GM12878 (cell line): ENCODE measurements at regions not wholly inside any gene's neighbourhood (a gene's known extent, or its start where the extent isn't known, plus 50 kb on each side); places are given as distances from the start of the nearest gene placed in this dataset.

Experiments
- ATAC-seq: fragments of 200-7000 bp; cut with Tn5 transposase; 3 replicates; pipeline ENCODE4 v1.9.1; 2020; ENCODE audit warnings: mild to moderate bottlenecking, moderate library complexity
- BruUV-seq: library from RNA; stranded (reverse); fragments of 400-500 nt; replicated peaks from 2 replicates; lab custom pipeline; 2021; lab: Mats Ljungman, UMichigan
- CTCF ChIA-PET: fragments of 300-600 bp; sonication (Branson Sonifier 250); formaldehyde crosslinking; extraction: SDS; loops from one replicate; lab custom pipeline; 2021; ENCODE audit warnings: inconsistent platforms; lab: Yijun Ruan, JAX
- POLR2A ChIA-PET: fragments of 350-600 bp; formaldehyde crosslinking; extraction: SDS; loops from one replicate; lab custom pipeline; 2021; ENCODE audit warnings: inconsistent platforms; lab: Charles Lee
- RAD21 ChIA-PET: fragments of 300-600 bp; sonication (Branson Sonifier 250); formaldehyde crosslinking; loops from one replicate; lab custom pipeline; 2023; ENCODE audit warnings: antibody characterized with exemption; ENCODE audit not compliant: unreplicated experiment; lab: Charles Lee
- SMC1A ChIA-PET: fragments of 300-600 bp; sonication (Branson Sonifier 250); formaldehyde crosslinking; loops from one replicate; lab custom pipeline; 2023; ENCODE audit not compliant: unreplicated experiment, uncharacterized antibody; lab: Charles Lee
- DNase-seq: peaks from one replicate; pipeline ENCODE4 v3.0.0-alpha.2; 2011; ENCODE audit warnings: low read depth, low spot score
- FAIRE-seq: peaks from 3 replicates; lab custom pipeline; 2011; peaks lifted over from hg19 to GRCh38; lab: Jason Lieb, UNC
- H2AFZ ChIP-seq: 2 replicates; pipeline ENCODE4 v1.6.0; 2011; ENCODE audit warnings: low read depth, low read length, control low read depth; ENCODE audit not compliant: control insufficient read depth
- H3K27ac ChIP-seq: 2 replicates; pipeline ENCODE4 v1.5.1; 2011; ENCODE audit warnings: control low read depth; ENCODE audit not compliant: control insufficient read depth, insufficient read depth
- H3K27me3 ChIP-seq, 2 experiments: replicated peaks in 1 of 2; 2 replicates each; pipeline versions ENCODE4 v1.6.0 to v1.6.1; 2011; ENCODE audit warnings: low read length in 1 of 2; ENCODE audit not compliant: control insufficient read depth in 2 of 2, insufficient read depth in 2 of 2
- H3K36me3 ChIP-seq, 2 experiments: 2 replicates each; pipeline ENCODE4 v1.5.1; 2011; ENCODE audit warnings: low read length in 1 of 2; ENCODE audit not compliant: control insufficient read depth in 2 of 2, insufficient read depth in 2 of 2
- H3K4me1 ChIP-seq: 2 replicates; pipeline ENCODE4 v1.6.1; 2011; ENCODE audit warnings: mild to moderate bottlenecking, low read length, moderate library complexity, mixed read lengths; ENCODE audit not compliant: control insufficient read depth, insufficient read depth
- H3K4me2 ChIP-seq: 2 replicates; pipeline ENCODE4 v1.6.0; 2011; ENCODE audit warnings: control low read depth; ENCODE audit not compliant: control insufficient read depth, insufficient read depth
- H3K4me3 ChIP-seq: fragments of 200-600 bp; sonication (generic); 2 replicates; pipeline ENCODE4 v1.5.1; 2016
- H3K79me2 ChIP-seq: 2 replicates; pipeline ENCODE4 v1.6.0; 2011; ENCODE audit warnings: low read length; ENCODE audit not compliant: control insufficient read depth, insufficient read depth
- H3K9ac ChIP-seq: 2 replicates; pipeline ENCODE4 v1.8.0; 2011; ENCODE audit warnings: low read length, control low read depth, mixed read lengths; ENCODE audit not compliant: control insufficient read depth, insufficient read depth
- H3K9me3 ChIP-seq: replicated peaks from 3 replicates; pipeline ENCODE4 v1.5.1; 2011; ENCODE audit warnings: mild to moderate bottlenecking, low read length; ENCODE audit not compliant: control insufficient read depth, insufficient read depth
- H4K20me1 ChIP-seq: 2 replicates; pipeline ENCODE4 v1.6.0; 2011; ENCODE audit not compliant: control insufficient read depth, insufficient read depth
- CREM ChIP-seq: IDR thresholded peaks from 2 replicates; pipeline ENCODE4 v1.6.1; 2014; ENCODE audit warnings: antibody characterized with exemption, low read depth
- HCFC1 ChIP-seq: fragments of 150-350 bp; IDR thresholded peaks from 2 replicates; pipeline ENCODE4 v1.6.1; 2014; ENCODE audit warnings: low read length
- MTA3 ChIP-seq: IDR thresholded peaks from 2 replicates; pipeline ENCODE4 v1.6.1; 2012; ENCODE audit warnings: low read length, inconsistent platforms, borderline replicate concordance
- MYC ChIP-seq: IDR thresholded peaks from 2 replicates; pipeline ENCODE4 v1.6.1; 2011; ENCODE audit warnings: mild to moderate bottlenecking, low read length, moderate library complexity, inconsistent platforms; ENCODE audit not compliant: insufficient read depth, insufficient replicate concordance, insufficient read length, severe bottlenecking
- NBN ChIP-seq: fragments of 450-650 bp; IDR thresholded peaks from 2 replicates; pipeline ENCODE4 v1.6.1; 2016
- NR2C1 ChIP-seq: fragments of 450-650 bp; IDR thresholded peaks from 2 replicates; pipeline ENCODE4 v1.6.1; 2017; ENCODE audit warnings: antibody characterized with exemption, mild to moderate bottlenecking, moderate library complexity
- NR2F1 ChIP-seq: fragments of 450-650 bp; conservative IDR thresholded peaks from 2 replicates; pipeline ENCODE4 v1.6.1; 2017; ENCODE audit warnings: mild to moderate bottlenecking
- SIX5 ChIP-seq: IDR thresholded peaks from 2 replicates; pipeline ENCODE4 v1.6.1; 2011; ENCODE audit warnings: mild to moderate bottlenecking, low read depth, low read length, moderate library complexity; ENCODE audit not compliant: severe bottlenecking
- STAT3 ChIP-seq: IDR thresholded peaks from 2 replicates; pipeline ENCODE4 v1.6.1; 2011; ENCODE audit warnings: low read depth, low read length, improper control_type of control experiment
- SUPT20H ChIP-seq: IDR thresholded peaks from 2 replicates; pipeline ENCODE4 v1.6.1; 2011; ENCODE audit warnings: low read depth, mild to moderate bottlenecking, low read length, moderate library complexity, borderline replicate concordance; ENCODE audit not compliant: control insufficient read depth
- YY1 ChIP-seq: IDR thresholded peaks from 2 replicates; pipeline ENCODE4 v1.6.1; 2011; ENCODE audit warnings: low read depth, mild to moderate bottlenecking, low read length
- ZNF622 ChIP-seq: fragments of 450-650 bp; IDR thresholded peaks from 2 replicates; pipeline ENCODE4 v1.6.1; 2017; ENCODE audit warnings: mild to moderate bottlenecking, inconsistent platforms
- WGBS: methylation state at CpG from one replicate; pipeline ENCODE4 v1.1.6; 2016; ENCODE audit warnings: low lambda C conversion rate; ENCODE audit not compliant: insufficient replicate concordance, insufficient coverage; ENCODE audit errors: missing lambda C conversion rate; 5-methylcytosine and 5-hydroxymethylcytosine counted together
- in situ Hi-C: fragments of 300-500 bp; cut with MboI; formaldehyde crosslinking; loops from 9 replicates; pipeline ENCODE4 v1.14.3; 2018; ENCODE audit warnings: mixed read lengths
- intact Hi-C: fragments of 100-400 bp; cut with micrococcal nuclease; formaldehyde crosslinking; loops from one replicate; pipeline ENCODE4 v1.14.2; 2022; ENCODE audit not compliant: unreplicated experiment
- TF ChIP-seq, protein P1 (sequence below): IDR thresholded peaks from 2 replicates; pipeline ENCODE4 v1.6.1; 2011; ENCODE audit warnings: borderline replicate concordance, low read depth, mild to moderate bottlenecking, moderate library complexity, mixed read lengths, low read length; ENCODE audit not compliant: insufficient read depth; ENCODE audit errors: extremely low read length
- TF ChIP-seq, protein P2 (sequence below): fragments of 450-650 bp; formaldehyde crosslinking; IDR thresholded peaks from 2 replicates; pipeline ENCODE4 v1.5.0; 2022; ENCODE audit warnings: mild to moderate bottlenecking, missing genetic modification characterization

DNA sequence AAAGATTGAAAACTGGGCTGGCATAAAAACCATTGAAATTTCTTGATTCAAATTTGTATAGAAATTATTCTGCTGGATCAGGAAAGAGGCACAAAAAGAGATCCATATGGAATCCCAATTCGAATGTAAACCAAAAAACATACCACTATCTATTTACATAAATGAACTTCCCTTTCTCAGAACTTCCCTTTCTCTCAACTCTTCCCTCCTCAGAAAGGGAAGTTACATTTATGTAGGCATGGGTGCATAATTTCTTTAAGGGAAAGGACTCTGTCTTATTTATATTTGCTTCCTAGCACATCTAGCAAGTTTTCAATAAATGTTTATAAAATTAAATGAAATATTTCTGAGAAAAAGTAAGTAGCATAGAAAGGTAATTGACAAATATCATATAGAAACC is 398.1 kb upstream of the ATP5MC3 start:
- Histone ChIP-seq H3K36me3 (no peaks in the 10 kb centered on the region), H3K27ac (no peak overlapping the region), H3K79me2 (no peaks in the 10 kb centered on the region), H3K9me3 (no peaks in the 10 kb centered on the region), H3K9ac (no peak overlapping the region), H3K27me3 (no peaks in the 10 kb centered on the region), H3K4me2 (no peak overlapping the region), H2AFZ (no peak overlapping the region), H4K20me1 (no peaks in the 10 kb centered on the region), H3K4me1 (peaks cover 5% of the 10 kb centered on the region; the same call in 1 of the 2 replicates), H3K4me3 (no peak overlapping the region)
- ChIA-PET CTCF (no interaction called here), RAD21 (no interaction called here), SMC1A (no interaction called here), POLR2A (no interaction called here)
- TF ChIP-seq STAT3 (no peak), NR2F1 (no peak), NBN (no peak), ZNF622 (no peak), SUPT20H (no peak)
- in situ Hi-C loops: no loop called here
- intact Hi-C loops: no loop called here
- WGBS: 0% methylated on average over 1 of the region's 1 CpG
- DNase-seq (no peak), ATAC-seq (no peak), FAIRE-seq (no peak)
- no TSS peak for BruUV-seq

DNA sequence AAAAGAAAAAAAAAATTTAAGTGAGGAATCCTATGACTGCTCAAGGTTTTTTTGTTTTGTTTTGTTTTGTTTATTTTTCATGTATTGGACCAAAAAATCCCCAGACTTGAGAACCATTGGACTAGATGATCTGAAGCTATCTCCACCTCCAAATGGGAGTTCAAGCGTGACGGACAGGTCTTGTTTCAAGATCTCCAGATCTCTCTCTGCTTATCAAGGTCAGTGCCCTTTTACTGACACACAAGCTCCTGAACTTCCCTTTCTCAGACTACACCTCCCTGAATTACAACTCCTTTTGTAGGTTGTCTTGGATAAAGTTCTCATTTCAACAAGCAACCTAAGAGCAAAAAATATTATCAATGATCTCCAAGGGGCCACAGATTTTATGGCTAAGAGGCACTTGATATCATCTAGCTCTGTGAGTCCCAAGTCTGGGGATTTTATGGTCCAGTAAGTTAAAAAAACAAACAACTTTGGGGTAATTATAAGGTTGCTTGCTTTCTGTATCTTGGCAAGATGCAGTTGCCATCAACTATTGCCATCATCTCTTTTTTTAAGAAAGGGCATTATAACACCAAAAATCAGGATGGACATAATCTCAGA is 396.0 kb upstream of the ATP5MC3 start:
- FAIRE-seq: no peak
- Histone ChIP-seq H3K36me3 (no peaks in the 10 kb centered on the region), H3K9me3 (no peaks in the 10 kb centered on the region), H3K4me2 (no peak overlapping the region), H3K4me3 (no peak overlapping the region), H3K27me3 (no peaks in the 10 kb centered on the region; a peak in 1 of 4 replicates), H3K4me1 (peaks cover 5% of the 10 kb centered on the region; the same call in 1 of the 2 replicates), H4K20me1 (no peaks in the 10 kb centered on the region), H3K79me2 (no peaks in the 10 kb centered on the region), H3K27ac (no peak overlapping the region), H3K9ac (no peak overlapping the region), H2AFZ (no peak overlapping the region)
- in situ Hi-C loops: no loop called here
- RAD21 ChIA-PET: no interaction called here
- SMC1A ChIA-PET: no interaction called here
- BruUV-seq: no TSS peak
- POLR2A ChIA-PET: no interaction called here
- intact Hi-C loops: no loop called here
- ATAC-seq: no peak
- no peak for DNase-seq
- 100% methylated on average over 2 of the region's 2 CpGs for WGBS
- CTCF ChIA-PET: no interaction called here
- TF ChIP-seq, protein P1, sequence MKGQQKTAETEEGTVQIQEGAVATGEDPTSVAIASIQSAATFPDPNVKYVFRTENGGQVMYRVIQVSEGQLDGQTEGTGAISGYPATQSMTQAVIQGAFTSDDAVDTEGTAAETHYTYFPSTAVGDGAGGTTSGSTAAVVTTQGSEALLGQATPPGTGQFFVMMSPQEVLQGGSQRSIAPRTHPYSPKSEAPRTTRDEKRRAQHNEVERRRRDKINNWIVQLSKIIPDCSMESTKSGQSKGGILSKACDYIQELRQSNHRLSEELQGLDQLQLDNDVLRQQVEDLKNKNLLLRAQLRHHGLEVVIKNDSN: no peak
- no peak for TF ChIP-seq CREM
- no peak for TF ChIP-seq MYC
- no peak for TF ChIP-seq YY1
- TF ChIP-seq SIX5: no peak
- TF ChIP-seq MTA3: no peak
- no peak for TF ChIP-seq NR2C1
- TF ChIP-seq HCFC1: no peak
- TF ChIP-seq, protein P2, sequence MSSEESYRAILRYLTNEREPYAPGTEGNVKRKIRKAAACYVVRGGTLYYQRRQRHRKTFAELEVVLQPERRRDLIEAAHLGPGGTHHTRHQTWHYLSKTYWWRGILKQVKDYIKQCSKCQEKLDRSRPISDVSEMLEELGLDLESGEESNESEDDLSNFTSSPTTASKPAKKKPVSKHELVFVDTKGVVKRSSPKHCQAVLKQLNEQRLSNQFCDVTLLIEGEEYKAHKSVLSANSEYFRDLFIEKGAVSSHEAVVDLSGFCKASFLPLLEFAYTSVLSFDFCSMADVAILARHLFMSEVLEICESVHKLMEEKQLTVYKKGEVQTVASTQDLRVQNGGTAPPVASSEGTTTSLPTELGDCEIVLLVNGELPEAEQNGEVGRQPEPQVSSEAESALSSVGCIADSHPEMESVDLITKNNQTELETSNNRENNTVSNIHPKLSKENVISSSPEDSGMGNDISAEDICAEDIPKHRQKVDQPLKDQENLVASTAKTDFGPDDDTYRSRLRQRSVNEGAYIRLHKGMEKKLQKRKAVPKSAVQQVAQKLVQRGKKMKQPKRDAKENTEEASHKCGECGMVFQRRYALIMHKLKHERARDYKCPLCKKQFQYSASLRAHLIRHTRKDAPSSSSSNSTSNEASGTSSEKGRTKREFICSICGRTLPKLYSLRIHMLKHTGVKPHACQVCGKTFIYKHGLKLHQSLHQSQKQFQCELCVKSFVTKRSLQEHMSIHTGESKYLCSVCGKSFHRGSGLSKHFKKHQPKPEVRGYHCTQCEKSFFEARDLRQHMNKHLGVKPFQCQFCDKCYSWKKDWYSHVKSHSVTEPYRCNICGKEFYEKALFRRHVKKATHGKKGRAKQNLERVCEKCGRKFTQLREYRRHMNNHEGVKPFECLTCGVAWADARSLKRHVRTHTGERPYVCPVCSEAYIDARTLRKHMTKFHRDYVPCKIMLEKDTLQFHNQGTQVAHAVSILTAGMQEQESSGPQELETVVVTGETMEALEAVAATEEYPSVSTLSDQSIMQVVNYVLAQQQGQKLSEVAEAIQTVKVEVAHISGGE: no peak
